ENCODE measurements at regions not wholly inside any gene's neighbourhood (a gene's known extent, or its start where the extent isn't known, plus 50 kb on each side); places are given as distances from the start of the nearest gene placed in this dataset.

GRCh38 chr6:155505608-155505989 is 50.0 kb upstream of the NOX3 start:
- Mint-ChIP-seq H3K27me3 (ENCODE audit: low read depth) (no peaks in the 10 kb centered on the region), H3K4me1 (peaks cover 10% of the 10 kb centered on the region), H3K27ac (peak overlapping the region in 2 of 3 experiments; percentile 18 to 47), H3K36me3 (ENCODE audit: low read depth) (no peaks in the 10 kb centered on the region), H3K4me3 (no peak overlapping the region), H3K9me3 (peaks cover 7% of the 10 kb centered on the region)
- TF ChIP-seq, protein P1, sequence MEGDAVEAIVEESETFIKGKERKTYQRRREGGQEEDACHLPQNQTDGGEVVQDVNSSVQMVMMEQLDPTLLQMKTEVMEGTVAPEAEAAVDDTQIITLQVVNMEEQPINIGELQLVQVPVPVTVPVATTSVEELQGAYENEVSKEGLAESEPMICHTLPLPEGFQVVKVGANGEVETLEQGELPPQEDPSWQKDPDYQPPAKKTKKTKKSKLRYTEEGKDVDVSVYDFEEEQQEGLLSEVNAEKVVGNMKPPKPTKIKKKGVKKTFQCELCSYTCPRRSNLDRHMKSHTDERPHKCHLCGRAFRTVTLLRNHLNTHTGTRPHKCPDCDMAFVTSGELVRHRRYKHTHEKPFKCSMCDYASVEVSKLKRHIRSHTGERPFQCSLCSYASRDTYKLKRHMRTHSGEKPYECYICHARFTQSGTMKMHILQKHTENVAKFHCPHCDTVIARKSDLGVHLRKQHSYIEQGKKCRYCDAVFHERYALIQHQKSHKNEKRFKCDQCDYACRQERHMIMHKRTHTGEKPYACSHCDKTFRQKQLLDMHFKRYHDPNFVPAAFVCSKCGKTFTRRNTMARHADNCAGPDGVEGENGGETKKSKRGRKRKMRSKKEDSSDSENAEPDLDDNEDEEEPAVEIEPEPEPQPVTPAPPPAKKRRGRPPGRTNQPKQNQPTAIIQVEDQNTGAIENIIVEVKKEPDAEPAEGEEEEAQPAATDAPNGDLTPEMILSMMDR (IDR thresholded peaks at IDR 0.05; ENCODE audit: unreplicated experiment in 3 of 3), result no peak
